Activated CD4-positive, CD25-positive, alpha-beta regulatory T cell (primary cell): ENCODE measurements at regions not wholly inside any gene's neighbourhood (a gene's known extent, or its start where the extent isn't known, plus 50 kb on each side); places are given as distances from the start of the nearest gene placed in this dataset.

Experiments
- DNase-seq, 4 experiments: peaks; one replicate each; lab custom pipeline; 2025; lab: John Stamatoyannopoulos, UW

DNA sequence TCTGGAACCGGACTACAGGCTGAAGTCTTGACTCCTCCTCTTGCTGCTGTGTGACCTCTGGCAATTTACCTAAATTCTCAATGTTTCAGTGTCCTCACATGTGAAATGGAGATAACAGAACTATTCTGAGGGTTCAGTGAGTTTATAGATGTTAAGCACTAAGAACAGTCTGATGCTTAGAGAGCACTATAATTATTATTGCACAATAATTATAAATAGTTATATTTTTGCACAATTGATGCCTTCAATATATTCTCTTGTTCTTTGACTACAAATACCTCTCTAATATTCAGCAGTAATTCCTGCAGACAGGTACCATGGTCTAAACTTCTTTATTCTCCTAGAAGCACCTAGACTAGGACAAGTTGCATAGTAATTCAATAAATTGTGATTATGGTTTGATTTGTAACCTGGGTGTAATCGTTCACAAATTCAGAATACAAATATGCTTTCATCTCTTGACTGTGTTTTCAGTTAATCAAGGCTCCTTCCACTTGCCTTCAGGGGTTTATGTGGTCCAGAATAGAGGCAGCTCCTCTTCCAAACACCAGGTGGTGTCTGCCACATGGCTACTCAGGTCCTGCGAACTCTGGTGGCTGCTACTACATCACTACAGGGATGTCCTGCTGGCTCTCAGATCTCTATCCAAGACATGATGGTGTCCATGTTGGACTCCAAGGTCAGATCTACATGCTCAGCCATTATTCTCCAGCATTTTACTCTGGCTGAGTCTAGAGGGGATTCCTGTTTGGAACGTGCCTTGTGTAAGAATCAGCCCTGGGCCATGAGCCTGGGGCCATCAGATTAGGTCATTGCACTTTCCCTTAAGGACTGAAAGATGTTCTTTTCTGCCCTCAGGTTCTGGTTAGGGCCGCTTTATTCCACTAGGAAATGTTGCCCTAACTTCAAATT, 103.4 kb downstream of the QRFPR start:
- DNase-seq, result no peak

DNA sequence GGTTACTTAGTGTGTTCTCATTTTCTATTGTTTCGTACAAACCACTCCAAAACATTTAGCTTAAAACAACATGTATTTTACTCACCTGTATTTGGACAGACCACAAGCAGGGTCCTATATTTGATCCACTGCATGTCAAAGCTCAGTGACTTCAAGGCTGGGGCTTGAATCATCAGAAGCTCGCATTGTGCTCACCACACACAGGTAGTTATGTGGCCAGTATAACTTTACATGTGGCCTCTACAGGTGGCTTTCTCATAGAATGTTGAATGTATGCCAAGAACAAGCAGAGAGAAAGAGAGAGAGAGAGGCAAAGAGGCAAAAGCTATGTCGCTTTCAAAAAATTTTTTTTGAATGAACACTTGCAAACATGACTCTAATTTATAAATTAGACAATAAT, 107.6 kb downstream of the QRFPR start:
- no peak for DNase-seq

DNA sequence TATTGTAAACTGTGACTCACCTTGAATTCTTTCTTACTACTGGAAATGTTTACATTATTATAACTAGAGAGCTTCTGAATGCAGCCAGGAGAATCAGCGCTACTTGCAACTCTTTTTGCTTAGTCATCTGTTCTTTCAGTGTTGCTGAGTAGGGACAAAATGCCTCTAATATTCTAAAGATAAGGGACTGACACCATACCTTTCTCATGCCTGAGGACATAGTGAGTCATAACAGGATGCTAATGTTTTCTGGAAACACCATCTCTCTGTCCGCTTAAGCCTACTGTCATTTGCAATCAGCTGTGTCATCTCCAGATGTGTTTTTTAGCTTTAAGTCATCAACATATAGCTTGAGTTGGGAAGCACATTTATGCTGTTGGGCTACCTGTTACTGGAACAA, 108.3 kb downstream of the QRFPR start:
- DNase-seq, result no peak

DNA sequence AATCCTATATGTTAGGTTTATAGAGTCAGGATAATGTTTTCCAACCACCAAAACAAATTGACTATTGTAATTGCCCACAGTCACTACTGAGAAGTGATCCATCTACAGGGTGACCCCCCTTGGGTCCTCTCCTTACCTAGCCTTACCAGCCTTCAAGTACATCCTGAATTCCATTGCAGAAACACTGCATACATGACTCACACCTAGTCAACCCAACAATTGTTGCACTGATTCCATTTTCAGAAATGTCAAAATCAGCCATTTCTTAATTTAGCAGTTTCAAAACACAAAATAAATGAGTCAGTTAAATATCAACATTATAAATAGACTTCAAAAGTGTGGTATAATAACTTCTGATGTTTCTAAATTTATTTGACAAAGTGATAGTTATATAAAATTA, 106.3 kb upstream of the TNIP3 start:
- no peak for DNase-seq

DNA sequence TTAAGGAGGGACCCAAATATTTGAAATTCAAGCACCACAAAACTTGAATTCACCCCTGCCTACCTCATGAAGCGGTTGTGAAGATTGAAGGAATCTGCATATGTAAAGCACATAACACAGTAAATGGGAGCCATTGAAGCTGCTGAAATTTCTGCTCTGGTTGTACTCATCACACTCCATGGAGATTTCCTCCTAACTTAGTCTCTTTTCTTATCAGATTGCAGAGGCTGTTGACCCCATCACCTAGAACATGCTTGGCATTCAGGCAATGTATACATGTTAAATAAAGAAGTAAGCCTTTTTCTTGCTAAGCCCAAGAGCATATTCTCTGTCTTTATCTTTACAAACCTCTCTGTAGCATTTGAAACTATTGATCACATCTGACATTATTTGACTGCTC, 104.9 kb upstream of the TNIP3 start:
- no peak for DNase-seq

DNA sequence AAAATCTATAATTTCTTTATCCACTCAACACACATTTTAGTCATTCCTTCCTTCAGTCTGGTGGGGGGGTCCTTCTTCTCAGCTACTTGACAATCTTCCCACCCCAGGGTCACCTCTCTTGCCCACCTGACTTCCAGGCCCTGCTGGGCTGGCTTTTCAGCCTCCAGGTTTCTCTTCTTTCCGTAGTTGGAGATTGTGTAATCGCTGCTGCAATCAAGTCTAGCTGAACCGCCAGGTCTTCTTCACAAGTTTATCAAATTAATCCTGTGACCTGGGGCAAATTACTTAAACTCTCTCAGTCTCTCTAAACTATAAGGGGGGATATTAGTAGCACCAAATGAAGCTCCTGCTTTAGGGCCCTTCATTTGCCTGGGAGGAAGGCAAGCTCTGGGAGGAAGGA, 102.9 kb upstream of the TNIP3 start:
- DNase-seq, result no peak

DNA sequence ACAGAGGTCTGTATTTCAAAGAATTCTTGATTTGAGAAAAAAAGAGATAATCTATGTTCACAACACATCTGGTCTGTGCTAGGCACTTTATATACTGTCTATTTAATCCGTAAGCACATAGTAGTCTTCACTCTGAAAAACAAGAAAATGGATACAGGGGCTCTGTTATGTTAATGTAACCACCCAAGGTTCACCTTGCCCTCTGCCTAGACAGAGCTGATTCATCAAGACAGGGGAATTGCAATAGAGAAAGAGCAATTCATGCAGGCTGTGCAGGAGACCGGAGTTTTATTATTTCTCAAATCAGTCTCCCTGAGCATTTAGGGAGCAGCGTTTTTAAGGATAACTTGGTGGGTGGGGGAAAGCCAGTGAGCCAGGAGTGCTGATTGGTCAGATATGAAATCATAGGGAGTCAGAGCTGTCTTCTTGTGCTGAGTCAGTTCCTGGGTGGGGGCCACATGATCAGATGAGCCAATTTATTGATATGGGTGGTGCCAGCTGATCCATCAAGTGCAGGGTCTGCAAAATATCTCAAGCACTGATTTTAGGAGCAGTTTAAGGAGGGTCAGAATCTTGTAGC, 92.9 kb upstream of the TNIP3 start:
- no peak for DNase-seq

DNA sequence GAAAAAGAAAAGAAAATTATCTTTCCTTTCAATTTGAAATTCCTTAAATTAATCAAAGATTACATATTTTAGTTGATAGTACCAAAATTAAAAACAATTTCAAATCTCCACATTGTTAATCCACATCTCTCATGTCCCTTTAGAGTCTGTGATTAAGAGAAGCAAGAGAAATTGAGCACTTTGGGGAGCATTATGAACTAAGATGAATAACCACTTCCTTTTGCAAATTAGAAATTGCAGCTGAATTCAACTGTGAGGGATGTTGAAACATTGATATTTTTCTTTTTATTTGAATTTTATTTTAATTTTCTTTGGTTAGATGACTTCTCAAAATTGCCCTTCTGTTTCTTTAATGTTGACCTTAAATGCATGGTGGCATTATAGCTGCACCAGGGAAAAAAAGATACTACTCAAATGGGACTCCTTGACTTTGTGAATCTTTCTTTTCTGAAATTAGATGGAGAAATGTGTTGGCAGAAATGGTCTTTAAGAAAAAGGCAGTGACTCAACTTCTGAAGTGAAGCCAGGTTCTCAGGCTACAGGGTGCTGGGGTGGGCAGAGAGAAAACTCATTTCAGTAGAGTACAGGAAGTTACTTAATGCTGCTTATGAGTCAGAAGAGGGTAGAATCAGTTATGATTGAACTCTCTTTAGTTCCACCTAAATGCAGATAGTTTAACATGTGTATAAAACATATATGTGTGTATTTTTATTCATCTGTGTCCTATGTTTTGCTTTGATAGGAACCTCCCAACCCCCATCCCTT, 92.0 kb upstream of the TNIP3 start:
- peak in 2 of 4 experiments; percentile 6 to 17 for DNase-seq

- no peak for DNase-seq
Measured at GRCh38 chr4:121253961-121254360, 89.8 kb upstream of the TNIP3 start.

GRCh38 chr4:121252224-121252806, 88.2 kb upstream of the TNIP3 start:
- peak; percentile 1 to 39 (median 10) for DNase-seq

DNA sequence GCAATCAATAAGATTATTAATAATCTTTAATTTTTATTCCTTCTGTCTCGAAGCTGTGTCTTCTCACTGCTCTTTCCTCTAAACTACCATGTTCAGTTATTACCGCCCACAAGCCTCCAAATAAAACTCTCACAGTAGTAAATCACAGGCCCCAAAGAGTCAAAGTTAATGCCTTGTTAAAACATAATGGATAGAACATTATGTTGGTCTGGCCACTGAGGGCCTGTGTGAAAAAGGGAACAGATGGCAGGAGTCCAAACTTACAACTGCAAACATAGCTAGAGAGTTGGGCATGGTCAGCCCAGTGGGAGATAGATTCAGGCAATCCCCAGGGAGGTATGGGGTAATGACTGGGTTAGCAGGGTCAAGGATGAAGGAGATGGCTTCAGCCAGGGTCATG, 84.6 kb upstream of the TNIP3 start:
- no peak for DNase-seq

- no peak for DNase-seq
Measured at GRCh38 chr4:121246698-121247097, 82.6 kb upstream of the TNIP3 start.

DNA sequence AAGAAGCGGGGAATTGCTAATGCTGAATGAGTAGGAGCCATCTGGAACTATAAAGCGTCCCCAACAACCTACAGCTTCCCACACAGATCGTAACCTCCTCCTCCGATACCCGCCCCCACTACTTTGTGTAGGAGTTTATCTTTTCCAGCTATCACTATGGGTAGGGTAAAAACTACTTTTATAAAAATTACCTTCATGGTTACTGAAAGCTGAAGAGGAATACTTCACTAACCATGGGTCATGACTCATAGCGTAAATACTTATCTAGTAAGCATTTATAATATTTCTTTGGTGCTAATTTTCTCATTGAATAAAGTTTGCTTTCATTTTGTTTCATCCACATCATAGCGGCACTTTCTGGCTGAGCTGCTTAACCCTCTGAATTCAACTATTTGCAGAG, 79.4 kb upstream of the TNIP3 start:
- no peak for DNase-seq

DNA sequence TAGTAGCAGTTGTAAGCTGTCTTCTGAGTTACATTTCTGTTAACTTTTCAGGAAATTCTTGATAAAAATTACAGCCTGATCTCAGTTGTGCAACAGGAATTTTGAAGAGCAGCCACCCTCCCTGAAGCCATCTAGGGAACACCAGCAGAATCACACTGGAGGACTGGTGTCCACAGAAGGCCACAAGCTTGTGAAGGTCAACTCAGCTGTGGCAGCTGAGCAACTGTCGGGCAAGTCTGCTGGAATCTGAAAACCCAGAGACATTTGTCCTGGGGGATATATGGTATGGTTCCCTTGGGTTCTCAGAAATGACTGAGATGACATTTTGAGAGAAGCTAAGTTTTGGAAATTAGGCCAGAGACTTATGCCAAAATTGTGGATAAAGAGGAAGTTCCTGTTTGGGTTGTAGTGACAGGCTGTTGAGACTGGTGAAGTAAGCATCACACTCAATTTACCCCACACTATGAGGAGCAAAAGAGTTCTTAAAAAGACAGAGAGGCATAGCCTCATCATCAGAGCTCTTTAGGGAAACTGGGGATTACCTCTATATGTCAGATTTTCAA, 78.1 kb upstream of the TNIP3 start:
- DNase-seq, result no peak

GRCh38 chr4:121239951-121240350, 75.8 kb upstream of the TNIP3 start:
- DNase-seq, result no peak

DNA sequence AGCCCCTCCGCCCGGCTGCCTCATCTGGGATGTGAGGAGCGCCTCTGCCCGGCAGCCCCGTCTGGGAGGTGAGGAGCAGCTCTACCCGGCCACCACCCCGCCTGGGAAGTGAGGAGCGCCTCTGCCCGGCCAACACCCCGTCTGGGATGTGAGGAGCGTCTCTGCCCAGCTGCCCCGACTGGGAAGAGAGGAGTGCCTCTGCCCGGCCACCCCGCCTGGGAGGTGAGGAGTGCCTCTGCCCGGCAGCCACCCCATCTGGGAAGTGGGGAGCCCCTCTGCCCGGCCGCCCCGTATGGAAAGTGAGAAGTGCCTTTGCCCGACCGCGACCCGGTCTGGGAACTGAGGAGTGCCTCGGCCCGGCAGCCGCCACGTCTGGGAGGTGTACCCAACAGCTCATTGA, 74.3 kb upstream of the TNIP3 start:
- no peak for DNase-seq

DNA sequence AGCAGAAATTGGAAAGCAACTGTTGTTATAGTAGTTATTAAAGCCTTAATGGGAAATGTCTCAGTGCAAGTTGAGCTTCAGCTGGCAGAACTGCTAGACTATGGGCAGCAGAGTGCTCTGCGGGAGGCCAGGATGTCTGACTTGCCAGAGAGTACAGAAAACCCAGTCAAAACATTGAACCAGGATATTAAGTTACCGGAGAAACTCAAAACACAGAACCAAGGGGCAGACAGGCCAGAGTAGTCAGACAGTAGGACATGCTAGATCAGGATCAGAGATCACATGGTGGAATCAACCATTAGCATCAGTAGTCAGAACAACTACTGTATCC, 72.9 kb upstream of the TNIP3 start:
- no peak for DNase-seq

- DNase-seq, result no peak
Measured at GRCh38 chr4:121236353-121237068, 72.4 kb upstream of the TNIP3 start.

DNA sequence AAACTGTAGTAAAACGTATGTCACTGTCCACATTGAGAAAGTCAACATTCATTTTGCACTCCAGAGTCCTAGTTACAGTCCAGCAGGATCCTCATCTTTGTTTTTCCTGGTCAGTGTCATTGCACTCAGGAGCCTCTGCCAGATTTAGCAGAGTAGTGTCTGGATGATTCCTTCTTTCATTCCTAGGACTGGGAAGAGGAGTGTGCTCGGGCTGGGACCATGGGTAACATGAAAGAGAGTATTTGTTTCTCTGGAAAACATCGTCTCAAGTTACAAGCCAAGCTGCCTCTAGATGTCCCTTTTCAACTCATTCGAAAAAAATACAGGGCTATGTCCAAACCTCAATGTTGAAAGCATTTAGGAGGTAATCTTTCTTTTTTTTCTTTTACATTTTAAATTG, 69.9 kb upstream of the TNIP3 start:
- DNase-seq, result no peak

GRCh38 chr4:121229993-121230392, 65.9 kb upstream of the TNIP3 start:
- DNase-seq, result no peak

DNA sequence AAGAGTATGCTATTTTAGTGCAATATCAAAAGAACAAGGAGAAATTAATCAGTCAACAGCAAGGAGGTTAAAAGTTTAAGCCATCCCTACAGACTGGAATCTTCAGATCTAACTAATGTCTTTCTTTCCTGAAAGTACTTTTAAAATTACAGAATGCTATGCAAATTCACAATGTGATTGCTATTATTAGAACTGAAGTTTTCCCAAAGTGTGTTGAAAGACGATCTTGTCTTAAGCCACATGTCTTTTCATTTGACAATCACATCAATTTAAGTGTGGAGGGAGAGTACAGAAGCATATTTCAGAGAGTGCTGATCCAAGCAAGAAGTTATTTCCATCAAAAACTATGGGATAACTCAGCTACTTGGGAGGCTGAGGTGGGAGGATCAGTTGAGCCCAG, 64.7 kb upstream of the TNIP3 start:
- no peak for DNase-seq

DNA sequence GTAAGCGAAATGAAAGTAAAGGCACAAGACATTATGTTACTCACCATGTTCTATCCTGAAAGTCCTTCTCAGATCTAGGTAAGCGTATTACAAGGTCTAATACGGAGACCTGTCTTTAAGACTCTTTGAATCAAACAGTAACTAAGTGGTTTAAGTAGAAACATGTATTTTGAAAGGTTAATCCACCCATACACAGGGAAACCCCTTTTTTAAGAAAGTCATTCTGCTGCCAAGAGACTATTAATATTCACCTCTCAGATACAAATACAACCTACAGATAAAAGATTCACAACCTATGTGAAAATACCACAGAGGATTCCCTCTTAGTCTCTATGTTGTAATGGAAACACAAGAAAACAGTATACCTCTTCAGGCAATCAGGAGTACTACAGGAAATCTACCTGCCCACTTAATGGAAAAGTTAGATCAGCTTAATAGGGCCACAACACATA, 63.2 kb upstream of the TNIP3 start:
- DNase-seq, result no peak
